CD4-positive, alpha-beta T cell (primary cell): ENCODE measurements at regions not wholly inside any gene's neighbourhood (a gene's known extent, or its start where the extent isn't known, plus 50 kb on each side); places are given as distances from the start of the nearest gene placed in this dataset.

Experiments
- ATAC-seq: fragments of 200-7000 bp; cut with Tn5 transposase; one replicate; pipeline ENCODE4 v1.10.0; 2022; ENCODE audit warnings: mild to moderate bottlenecking; ENCODE audit not compliant: poor library complexity
- CTCF ChIA-PET: fragments of 350-600 bp; sonication (Branson Sonifier 250); formaldehyde crosslinking; loops from one replicate; lab custom pipeline; 2021; ENCODE audit warnings: antibody characterized with exemption, inconsistent platforms; lab: Charles Lee
- POLR2A ChIA-PET: fragments of 350-600 bp; sonication (Branson Sonifier 250); formaldehyde crosslinking; loops from one replicate; lab custom pipeline; 2021; ENCODE audit warnings: antibody characterized with exemption, inconsistent platforms; lab: Charles Lee
- DNase-seq, 14 experiments: peaks; one replicate each; pipeline ENCODE4 v3.0.0-alpha.2; 2013 to 2020; ENCODE audit warnings: mixed read lengths in 2 of 14
- H3K27ac ChIP-seq, 2 donors: one replicate each; pipeline versions ENCODE4 v1.5.1 to v1.7.0; 2013; ENCODE audit warnings: low read length in 2 of 2, low read depth in 1 of 2, mild to moderate bottlenecking in 1 of 2
- H3K27me3 ChIP-seq, 2 experiments: 1 replicate in 1 of 2; 2 replicates in 1 of 2; pipeline versions ENCODE4 v1.6.1 to v1.7.0; 2013; ENCODE audit warnings: low read length in 2 of 2, control low read depth in 1 of 2, mild to moderate bottlenecking in 1 of 2, moderate library complexity in 1 of 2; ENCODE audit not compliant: insufficient read depth in 2 of 2, control insufficient read depth in 1 of 2
- H3K36me3 ChIP-seq: one replicate; pipeline ENCODE4 v1.6.1; 2013; ENCODE audit warnings: low read length, control low read depth; ENCODE audit not compliant: insufficient read depth
- H3K4me1 ChIP-seq: one replicate; pipeline ENCODE4 v1.6.1; 2013; ENCODE audit warnings: low read length, control low read depth; ENCODE audit not compliant: insufficient read depth
- H3K4me3 ChIP-seq: one replicate; pipeline ENCODE4 v1.5.1; 2013; ENCODE audit warnings: mild to moderate bottlenecking, low read length, moderate library complexity
- H3K9me3 ChIP-seq, 2 experiments: 1 replicate in 1 of 2; 2 replicates in 1 of 2; pipeline versions ENCODE4 v1.6.1 to v1.7.0; 2013; ENCODE audit warnings: low read length in 2 of 2, mild to moderate bottlenecking in 2 of 2, control low read depth in 1 of 2, moderate library complexity in 1 of 2; ENCODE audit not compliant: control insufficient read depth in 1 of 2, insufficient read depth in 1 of 2
- H3K27ac Mint-ChIP-seq: one replicate; pipeline ENCODE4 v1.8.0; 2020; ENCODE audit warnings: mixed read lengths
- H3K27me3 Mint-ChIP-seq: one replicate; pipeline ENCODE4 v1.8.0; 2021; ENCODE audit warnings: mixed read lengths
- H3K36me3 Mint-ChIP-seq: one replicate; pipeline ENCODE4 v1.8.0; 2021; ENCODE audit warnings: low read depth, mixed read lengths
- H3K4me1 Mint-ChIP-seq: one replicate; pipeline ENCODE4 v1.8.0; 2021; ENCODE audit warnings: low read depth, mixed read lengths
- H3K4me3 Mint-ChIP-seq: one replicate; pipeline ENCODE4 v1.8.0; 2020; ENCODE audit warnings: mild to moderate bottlenecking, mixed read lengths
- H3K9me3 Mint-ChIP-seq: one replicate; pipeline ENCODE4 v1.8.0; 2020; ENCODE audit warnings: mixed read lengths
- CTCF ChIP-seq: fragments of 200-600 bp; IDR thresholded peaks from one replicate; pipeline ENCODE4 v1.8.0; 2022; ENCODE audit warnings: antibody characterized with exemption, mild to moderate bottlenecking
- intact Hi-C, 2 experiments: fragments of 100-400 bp; cut with DNase I in 1 of 2; cut with micrococcal nuclease in 1 of 2; formaldehyde crosslinking; loops; one replicate each; pipeline versions ENCODE4 v1.15.1 to v1.9.0; 2023 to 2025; cut with DNase I, micrococcal nuclease

GRCh38 chr1:101165954-101166353, 70.9 kb upstream of the S1PR1 start:
- H3K27ac Mint-ChIP-seq: no peak overlapping the region
- intact Hi-C loops: no loop called here
- H3K4me1 Mint-ChIP-seq: no peaks in the 10 kb centered on the region
- no peak for DNase-seq
- ChIA-PET CTCF (interaction anchor here (1.0 kb wide), 1 partner anchor 18 kb away, joined by 3 read pairs; no protein-coding TSS in a partner anchor), POLR2A (no interaction called here)
- H3K4me3 Mint-ChIP-seq: no peak overlapping the region
- no peaks in the 10 kb centered on the region for H3K9me3 Mint-ChIP-seq
- H3K36me3 ChIP-seq: no peaks in the 10 kb centered on the region
- no peaks in the 10 kb centered on the region for H3K27me3 ChIP-seq
- H3K27me3 Mint-ChIP-seq: no peaks in the 10 kb centered on the region
- H3K36me3 Mint-ChIP-seq: no peaks in the 10 kb centered on the region
- H3K27ac ChIP-seq: no peak overlapping the region
- H3K9me3 ChIP-seq: no peaks in the 10 kb centered on the region
- TF ChIP-seq CTCF: no peak
- no peaks in the 10 kb centered on the region for H3K4me1 ChIP-seq
- H3K4me3 ChIP-seq: no peak overlapping the region
- no peak for ATAC-seq

GRCh38 chr1:101165532-101165931, 71.3 kb upstream of the S1PR1 start:
- Mint-ChIP-seq H3K4me3 (no peak overlapping the region), H3K27ac (no peak overlapping the region), H3K36me3 (no peaks in the 10 kb centered on the region), H3K27me3 (no peaks in the 10 kb centered on the region), H3K9me3 (no peaks in the 10 kb centered on the region), H3K4me1 (no peaks in the 10 kb centered on the region)
- DNase-seq (no peak), ATAC-seq (no peak)
- POLR2A ChIA-PET: no interaction called here
- no peak for TF ChIP-seq CTCF
- no peaks in the 10 kb centered on the region for H3K27me3 ChIP-seq
- intact Hi-C loops: no loop called here
- no peak overlapping the region for H3K4me3 ChIP-seq
- H3K4me1 ChIP-seq: no peaks in the 10 kb centered on the region
- H3K36me3 ChIP-seq: no peaks in the 10 kb centered on the region
- H3K27ac ChIP-seq: no peak overlapping the region
- CTCF ChIA-PET: interaction anchor here (0.7 to 1.0 kb wide), 2 partner anchors 18 to 46 kb away, joined by 3 read pairs; no protein-coding TSS in a partner anchor
- no peaks in the 10 kb centered on the region for H3K9me3 ChIP-seq

- DNase-seq (no peak), ATAC-seq (no peak)
- Mint-ChIP-seq H3K27ac (no peak overlapping the region), H3K27me3 (no peaks in the 10 kb centered on the region), H3K36me3 (no peaks in the 10 kb centered on the region), H3K4me3 (no peak overlapping the region), H3K4me1 (no peaks in the 10 kb centered on the region), H3K9me3 (no peaks in the 10 kb centered on the region)
- Histone ChIP-seq H3K27me3 (no peaks in the 10 kb centered on the region), H3K9me3 (no peaks in the 10 kb centered on the region), H3K27ac (no peak overlapping the region), H3K36me3 (no peaks in the 10 kb centered on the region), H3K4me3 (no peak overlapping the region), H3K4me1 (no peaks in the 10 kb centered on the region)
- ChIA-PET POLR2A (interaction anchor here (0.7 kb wide), 2 partner anchors 74 to 107 kb away, joined by 3 to 4 read pairs; no protein-coding TSS in a partner anchor), CTCF (interaction anchor here (0.7 kb wide), 1 partner anchor 45 kb away, joined by 3 read pairs; no protein-coding TSS in a partner anchor)
- TF ChIP-seq CTCF: no peak
- intact Hi-C loops: no loop called here
Measured at GRCh38 chr1:101164776-101165175, 72.0 kb upstream of the S1PR1 start.
